ENCODE measurements at regions not wholly inside any gene's neighbourhood (a gene's known extent, or its start where the extent isn't known, plus 50 kb on each side); places are given as distances from the start of the nearest gene placed in this dataset.

DNA sequence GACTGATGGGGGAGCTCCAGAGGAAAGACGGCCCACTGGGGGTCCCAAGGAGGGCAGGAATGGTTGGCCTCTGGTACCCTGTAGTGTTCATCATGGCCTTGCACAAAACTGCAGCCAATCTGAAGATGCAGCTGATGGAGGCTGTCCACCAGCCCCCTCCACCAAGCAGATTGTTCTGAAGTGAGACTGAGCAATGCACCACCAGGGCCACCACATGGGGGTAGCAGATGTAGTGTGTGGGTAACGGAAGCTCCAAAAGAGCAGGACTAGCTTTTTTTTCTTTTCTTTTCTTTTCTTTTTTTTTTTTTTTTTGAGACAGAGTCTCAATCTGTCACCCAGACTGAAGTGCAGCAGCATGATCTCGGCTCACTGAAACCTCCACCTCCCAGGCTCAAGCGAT is 181.0 kb upstream of the MYLIP start:
- TF ChIP-seq, protein P1, sequence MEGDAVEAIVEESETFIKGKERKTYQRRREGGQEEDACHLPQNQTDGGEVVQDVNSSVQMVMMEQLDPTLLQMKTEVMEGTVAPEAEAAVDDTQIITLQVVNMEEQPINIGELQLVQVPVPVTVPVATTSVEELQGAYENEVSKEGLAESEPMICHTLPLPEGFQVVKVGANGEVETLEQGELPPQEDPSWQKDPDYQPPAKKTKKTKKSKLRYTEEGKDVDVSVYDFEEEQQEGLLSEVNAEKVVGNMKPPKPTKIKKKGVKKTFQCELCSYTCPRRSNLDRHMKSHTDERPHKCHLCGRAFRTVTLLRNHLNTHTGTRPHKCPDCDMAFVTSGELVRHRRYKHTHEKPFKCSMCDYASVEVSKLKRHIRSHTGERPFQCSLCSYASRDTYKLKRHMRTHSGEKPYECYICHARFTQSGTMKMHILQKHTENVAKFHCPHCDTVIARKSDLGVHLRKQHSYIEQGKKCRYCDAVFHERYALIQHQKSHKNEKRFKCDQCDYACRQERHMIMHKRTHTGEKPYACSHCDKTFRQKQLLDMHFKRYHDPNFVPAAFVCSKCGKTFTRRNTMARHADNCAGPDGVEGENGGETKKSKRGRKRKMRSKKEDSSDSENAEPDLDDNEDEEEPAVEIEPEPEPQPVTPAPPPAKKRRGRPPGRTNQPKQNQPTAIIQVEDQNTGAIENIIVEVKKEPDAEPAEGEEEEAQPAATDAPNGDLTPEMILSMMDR (IDR thresholded peaks at IDR 0.05) = no peak
- TF ChIP-seq POLR2A (IDR thresholded peaks at IDR 0.05) = no peak

Data from body of pancreas (tissue), 4 donors.